SK-MEL-5 (cell line): ENCODE measurements at regions not wholly inside any gene's neighbourhood (a gene's known extent, or its start where the extent isn't known, plus 50 kb on each side); places are given as distances from the start of the nearest gene placed in this dataset.

Experiments
- DNase-seq: peaks from one replicate; pipeline ENCODE4 v3.0.0-alpha.2; 2016; ENCODE audit warnings: low read depth, low spot score
- in situ Hi-C: cut with HindIII; loops from 2 replicates; pipeline ENCODE4 v1.10.0; 2016; ENCODE audit warnings: low sequenced_read_pairs, high pct_unique_total_duplicates, low pct_unique_long_range_greater_than_20kb

DNA sequence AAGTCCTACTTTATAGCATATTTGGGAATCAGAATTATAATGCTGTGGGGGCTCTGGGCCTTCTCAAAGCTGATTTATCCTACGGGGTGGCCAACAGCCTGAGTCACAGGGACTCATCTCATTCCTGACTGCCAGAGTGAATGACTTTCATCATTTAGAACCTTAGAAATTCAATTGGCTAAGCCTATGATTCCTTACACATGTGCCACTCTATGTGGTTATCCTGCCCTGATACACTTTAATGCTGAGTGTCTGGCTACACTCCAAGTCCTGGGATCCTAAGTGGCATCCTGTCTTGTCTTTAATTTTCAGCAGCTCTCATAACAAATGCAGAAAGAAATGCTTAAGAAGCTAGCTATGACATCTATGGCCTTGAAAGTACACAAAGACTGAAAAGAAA is 75.2 kb upstream of the FREM1 start:
- no peak for DNase-seq
- in situ Hi-C loops = no loop called here

DNA sequence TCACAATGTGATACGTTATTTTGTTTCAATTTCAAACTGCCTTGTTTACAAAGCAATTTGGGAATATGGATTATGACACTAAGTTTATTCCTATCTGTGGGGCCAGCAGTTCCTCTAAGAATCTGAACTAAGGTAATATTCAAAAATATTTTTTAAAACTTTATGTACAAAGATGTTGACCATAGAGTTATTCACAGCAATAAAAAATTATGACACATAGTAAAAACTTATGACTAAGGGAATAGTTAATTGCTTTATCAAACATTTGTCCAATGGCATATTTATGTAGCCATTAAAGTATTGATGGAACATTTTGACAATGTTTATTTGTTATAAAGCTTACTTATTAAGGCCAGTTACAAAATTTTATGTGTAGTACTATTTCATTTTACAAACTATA is 73.4 kb upstream of the FREM1 start:
- no peak for DNase-seq
- in situ Hi-C loops = no loop called here

DNA sequence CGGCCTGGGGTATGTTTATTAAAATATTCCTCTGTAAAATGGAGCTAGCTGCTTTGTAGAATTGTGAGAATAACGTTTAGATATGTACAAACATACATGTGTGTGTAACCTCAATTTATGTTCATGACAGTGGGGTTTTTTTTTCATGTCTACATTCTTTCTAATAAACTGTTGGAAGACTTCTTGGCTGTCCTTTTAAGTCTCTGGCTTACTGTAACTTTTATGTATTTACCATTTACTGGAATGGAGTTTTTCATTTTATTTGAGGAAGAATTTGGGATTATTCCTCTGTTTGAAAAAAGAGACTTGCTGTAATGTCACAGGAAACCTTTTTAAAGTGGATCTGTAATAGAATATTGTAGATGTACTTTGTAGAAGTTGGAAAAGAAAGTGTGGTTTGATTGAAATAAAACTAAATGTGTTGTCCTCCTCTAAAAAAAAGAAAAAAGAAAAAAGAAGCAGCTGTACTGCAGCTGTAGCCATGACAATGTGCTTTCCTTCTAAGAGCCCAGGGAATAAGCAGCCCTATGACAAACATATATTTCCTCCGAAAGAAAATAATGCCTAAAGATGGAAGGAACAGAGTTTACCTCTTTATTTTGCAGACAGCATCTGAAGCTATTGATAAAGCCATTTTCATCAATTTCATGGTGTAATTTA is 71.2 kb upstream of the FREM1 start:
- in situ Hi-C loops = no loop called here
- DNase-seq = no peak

DNA sequence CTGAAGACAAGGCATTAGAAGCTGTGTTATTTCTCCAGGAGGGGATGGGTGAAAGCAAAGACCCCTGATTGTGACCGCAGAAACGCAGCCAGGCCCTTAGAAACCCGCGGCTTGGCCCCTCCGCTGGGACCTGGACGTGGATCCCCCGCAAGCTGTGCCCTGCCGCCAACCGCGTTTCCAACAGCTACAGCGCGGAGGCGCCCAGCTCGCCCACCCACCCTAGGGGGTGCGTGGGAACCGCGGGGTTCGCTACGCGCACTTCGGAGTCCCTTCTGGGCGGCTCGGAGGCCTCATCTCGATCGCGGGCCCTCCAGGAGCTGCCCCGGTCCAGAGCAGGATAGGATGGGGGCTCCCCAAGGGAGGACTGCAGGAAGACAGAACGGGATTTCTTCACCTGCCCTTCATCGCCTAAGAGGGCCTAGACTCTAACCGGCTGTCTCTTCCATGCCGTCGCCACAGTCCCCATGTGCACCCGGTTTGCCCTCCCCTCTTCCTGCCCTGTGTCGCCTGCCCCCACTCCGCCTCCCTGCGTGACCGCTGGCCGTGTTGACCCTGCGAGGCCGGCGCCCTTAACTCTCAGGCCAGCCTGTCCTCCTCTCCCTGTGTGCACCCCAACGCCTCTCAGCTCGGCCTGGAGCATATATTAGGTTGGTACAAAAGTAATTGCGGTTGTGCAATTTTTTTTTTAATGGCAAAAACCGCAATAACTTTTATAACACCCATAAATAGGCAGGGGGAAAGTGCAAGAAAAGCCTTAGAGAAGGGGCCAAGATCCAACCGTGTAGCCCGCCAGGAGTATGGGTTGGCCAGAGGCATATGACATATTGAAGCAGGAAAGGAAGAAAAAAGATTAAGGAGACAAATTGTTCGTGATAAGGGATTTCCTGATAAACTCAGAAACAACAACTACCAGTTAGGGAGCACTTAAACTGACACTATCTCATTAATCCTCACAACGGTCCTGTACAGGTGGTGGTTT is 68.1 kb upstream of the FREM1 start:
- in situ Hi-C loops = no loop called here
- DNase-seq = no peak

DNA sequence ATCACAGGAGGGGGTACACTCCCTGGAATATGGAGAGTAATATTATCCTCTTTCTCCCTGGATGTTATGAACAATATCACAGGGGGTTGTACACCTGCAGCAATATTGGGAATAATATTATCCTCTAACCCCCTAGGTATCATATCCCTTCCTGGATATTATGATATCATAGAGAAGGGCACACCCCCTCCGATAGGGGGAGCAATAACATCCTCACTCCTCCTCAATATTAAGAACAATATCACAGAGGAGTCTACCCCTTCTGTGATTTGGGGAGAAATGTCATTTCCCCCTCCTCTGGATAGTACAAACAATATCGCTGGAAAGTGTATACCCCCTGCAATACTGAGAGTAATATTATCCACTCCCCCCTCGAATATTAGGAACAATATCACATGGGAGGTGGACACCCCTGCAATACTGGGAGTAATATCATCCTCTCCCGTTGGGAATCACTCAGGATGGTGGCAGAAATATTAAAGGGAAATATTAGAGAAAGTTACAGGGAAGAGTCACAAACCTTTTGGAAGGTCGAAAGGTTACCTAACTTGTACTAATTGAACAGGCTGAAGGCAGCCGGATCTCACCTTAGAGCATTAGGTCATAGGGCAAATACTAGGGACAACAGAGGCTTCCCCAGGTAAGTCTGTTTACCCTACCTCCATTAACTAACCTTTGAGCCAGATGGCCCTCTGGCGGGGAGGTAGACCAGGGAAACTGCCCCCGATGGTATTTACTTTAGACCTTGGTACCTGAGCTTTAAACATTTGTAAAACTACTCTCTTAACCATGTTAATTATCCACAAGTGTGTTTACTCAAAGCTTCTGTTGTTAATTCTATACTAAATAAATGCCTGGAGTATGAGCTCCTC is 57.5 kb upstream of the FREM1 start:
- peak; percentile 9 for DNase-seq
- in situ Hi-C loops = no loop called here

DNA sequence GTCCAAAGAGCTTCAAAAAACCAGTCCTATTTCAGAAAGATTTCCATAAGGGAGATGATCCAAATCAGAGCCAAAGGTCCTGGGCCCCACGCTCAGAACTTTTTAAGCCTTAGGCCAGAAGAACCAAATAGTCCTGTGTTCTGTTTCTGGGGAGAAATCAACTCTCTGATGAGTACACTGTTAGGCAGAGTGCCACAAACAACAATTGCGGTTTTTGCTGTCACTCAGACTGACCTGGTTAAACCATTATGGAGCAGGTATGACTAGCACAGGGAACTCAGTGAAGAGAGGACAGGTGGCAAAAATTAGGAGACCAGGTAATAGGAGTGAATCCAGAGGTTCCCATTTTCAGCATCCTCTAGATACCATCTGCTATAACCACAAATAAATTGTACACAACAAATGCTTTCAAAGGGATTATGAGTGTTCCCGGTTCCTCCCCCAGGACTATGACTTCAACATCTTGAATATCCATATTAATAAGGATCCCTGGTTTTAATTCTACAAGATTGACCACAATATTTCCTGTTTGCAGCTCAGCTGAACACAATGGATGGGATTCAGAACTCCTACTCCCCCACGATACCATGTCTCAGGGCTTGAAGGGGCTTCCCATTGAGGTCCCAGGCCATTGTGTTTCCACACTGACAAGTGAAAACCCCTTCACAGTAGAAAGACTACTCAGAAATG is 52.1 kb upstream of the FREM1 start:
- in situ Hi-C loops = no loop called here
- DNase-seq = no peak

DNA sequence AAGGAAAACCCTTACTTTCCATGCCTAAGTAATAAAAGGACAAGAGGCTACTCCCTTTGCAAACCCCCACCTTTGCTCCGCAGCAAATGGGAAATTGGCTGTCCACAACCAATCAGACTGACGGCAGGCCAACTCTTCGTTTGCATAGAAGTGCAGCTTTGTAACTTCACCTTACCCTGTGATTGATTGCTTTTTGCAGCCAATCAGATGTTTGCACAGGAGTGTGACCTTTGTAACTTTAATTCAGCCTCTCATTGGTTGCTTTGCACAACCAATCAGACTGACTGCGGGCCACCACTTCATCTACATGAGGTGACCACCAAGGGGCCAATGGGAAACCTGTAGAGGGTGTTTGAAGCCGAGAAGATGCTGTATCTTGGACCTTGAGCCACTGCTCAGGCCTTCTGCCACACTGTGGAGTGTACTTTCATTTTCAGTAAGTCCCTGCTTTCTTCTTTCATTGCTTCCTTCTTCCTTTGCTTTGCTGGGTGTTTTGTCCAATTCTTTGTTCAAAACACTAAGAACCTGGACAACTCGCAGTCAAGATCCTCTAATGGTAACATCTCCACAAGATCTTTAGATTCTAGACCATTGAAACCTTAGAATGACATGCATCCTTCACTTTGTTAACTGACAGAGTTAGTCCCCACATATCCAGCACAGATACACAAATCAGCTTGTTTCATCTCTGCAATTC is 51.3 kb upstream of the FREM1 start:
- peak; percentile 5 for DNase-seq
- in situ Hi-C loops = no loop called here

DNA sequence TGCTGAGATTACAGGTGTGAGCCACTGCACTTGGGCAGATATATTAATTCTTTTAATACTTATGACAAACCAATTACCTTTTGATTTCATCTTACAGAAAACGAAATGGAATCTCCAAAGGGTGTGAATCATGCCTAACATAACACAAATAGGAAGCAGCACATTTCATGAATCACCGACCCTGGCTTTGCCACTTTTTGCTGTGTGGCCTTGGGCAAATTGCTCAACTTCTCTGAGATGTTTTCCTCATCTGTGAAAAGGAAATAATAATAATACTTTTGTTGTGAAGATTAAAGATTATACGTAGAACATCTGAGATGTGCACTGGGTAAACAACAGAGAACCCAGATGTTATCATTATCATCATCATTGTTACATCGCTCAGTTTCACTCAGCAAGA is 50.7 kb upstream of the FREM1 start:
- in situ Hi-C loops = no loop called here
- no peak for DNase-seq
